Neural cell (in vitro differentiated cells): ENCODE measurements at regions not wholly inside any gene's neighbourhood (a gene's known extent, or its start where the extent isn't known, plus 50 kb on each side); places are given as distances from the start of the nearest gene placed in this dataset.

Experiments
- RAD21 ChIP-seq: fragments of 450-650 bp; conservative IDR thresholded peaks from 2 replicates; pipeline ENCODE4 v1.6.1; 2014; ENCODE audit warnings: antibody characterized with exemption, mild to moderate bottlenecking, moderate library complexity
- TF ChIP-seq, protein P1 (sequence below): fragments of 450-650 bp; IDR thresholded peaks from 2 replicates; pipeline ENCODE4 v1.5.1; 2014; ENCODE audit warnings: antibody characterized with exemption, mild to moderate bottlenecking, moderate library complexity; ENCODE audit not compliant: poor library complexity, severe bottlenecking
- TF ChIP-seq, protein P2 (sequence below): IDR thresholded peaks from 2 replicates; pipeline ENCODE4 v1.6.1; 2012; ENCODE audit warnings: borderline replicate concordance

- TF ChIP-seq, protein P1, sequence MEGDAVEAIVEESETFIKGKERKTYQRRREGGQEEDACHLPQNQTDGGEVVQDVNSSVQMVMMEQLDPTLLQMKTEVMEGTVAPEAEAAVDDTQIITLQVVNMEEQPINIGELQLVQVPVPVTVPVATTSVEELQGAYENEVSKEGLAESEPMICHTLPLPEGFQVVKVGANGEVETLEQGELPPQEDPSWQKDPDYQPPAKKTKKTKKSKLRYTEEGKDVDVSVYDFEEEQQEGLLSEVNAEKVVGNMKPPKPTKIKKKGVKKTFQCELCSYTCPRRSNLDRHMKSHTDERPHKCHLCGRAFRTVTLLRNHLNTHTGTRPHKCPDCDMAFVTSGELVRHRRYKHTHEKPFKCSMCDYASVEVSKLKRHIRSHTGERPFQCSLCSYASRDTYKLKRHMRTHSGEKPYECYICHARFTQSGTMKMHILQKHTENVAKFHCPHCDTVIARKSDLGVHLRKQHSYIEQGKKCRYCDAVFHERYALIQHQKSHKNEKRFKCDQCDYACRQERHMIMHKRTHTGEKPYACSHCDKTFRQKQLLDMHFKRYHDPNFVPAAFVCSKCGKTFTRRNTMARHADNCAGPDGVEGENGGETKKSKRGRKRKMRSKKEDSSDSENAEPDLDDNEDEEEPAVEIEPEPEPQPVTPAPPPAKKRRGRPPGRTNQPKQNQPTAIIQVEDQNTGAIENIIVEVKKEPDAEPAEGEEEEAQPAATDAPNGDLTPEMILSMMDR: no peak
- TF ChIP-seq, protein P2, sequence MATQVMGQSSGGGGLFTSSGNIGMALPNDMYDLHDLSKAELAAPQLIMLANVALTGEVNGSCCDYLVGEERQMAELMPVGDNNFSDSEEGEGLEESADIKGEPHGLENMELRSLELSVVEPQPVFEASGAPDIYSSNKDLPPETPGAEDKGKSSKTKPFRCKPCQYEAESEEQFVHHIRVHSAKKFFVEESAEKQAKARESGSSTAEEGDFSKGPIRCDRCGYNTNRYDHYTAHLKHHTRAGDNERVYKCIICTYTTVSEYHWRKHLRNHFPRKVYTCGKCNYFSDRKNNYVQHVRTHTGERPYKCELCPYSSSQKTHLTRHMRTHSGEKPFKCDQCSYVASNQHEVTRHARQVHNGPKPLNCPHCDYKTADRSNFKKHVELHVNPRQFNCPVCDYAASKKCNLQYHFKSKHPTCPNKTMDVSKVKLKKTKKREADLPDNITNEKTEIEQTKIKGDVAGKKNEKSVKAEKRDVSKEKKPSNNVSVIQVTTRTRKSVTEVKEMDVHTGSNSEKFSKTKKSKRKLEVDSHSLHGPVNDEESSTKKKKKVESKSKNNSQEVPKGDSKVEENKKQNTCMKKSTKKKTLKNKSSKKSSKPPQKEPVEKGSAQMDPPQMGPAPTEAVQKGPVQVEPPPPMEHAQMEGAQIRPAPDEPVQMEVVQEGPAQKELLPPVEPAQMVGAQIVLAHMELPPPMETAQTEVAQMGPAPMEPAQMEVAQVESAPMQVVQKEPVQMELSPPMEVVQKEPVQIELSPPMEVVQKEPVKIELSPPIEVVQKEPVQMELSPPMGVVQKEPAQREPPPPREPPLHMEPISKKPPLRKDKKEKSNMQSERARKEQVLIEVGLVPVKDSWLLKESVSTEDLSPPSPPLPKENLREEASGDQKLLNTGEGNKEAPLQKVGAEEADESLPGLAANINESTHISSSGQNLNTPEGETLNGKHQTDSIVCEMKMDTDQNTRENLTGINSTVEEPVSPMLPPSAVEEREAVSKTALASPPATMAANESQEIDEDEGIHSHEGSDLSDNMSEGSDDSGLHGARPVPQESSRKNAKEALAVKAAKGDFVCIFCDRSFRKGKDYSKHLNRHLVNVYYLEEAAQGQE: no peak
- TF ChIP-seq RAD21: no peak
These were observed 111.2 kb downstream of the DACT2 start for GRCh38 chr6:168208402-168208801.
